HepG2 (cell line): ENCODE measurements at regions not wholly inside any gene's neighbourhood (a gene's known extent, or its start where the extent isn't known, plus 50 kb on each side); places are given as distances from the start of the nearest gene placed in this dataset.

ENCODE experiments used
- ATAC-seq: fragments of 200-7000 bp; cut with Tn5 transposase; 3 replicates; pipeline ENCODE4 v1.9.1; 2020; ENCODE audit warnings: mild to moderate bottlenecking, moderate library complexity
- BruUV-seq: library from RNA; stranded (reverse); fragments of 400-500 nt; replicated peaks from 2 replicates; lab custom pipeline; 2021; lab: Mats Ljungman, UMichigan
- CTCF ChIA-PET: fragments of 300-600 bp; formaldehyde crosslinking; extraction: SDS; loops from one replicate; lab custom pipeline; 2021; ENCODE audit warnings: low total read pairs, inconsistent platforms, low intra/inter-chr PET ratio; lab: Yijun Ruan, JAX
- POLR2A ChIA-PET: fragments of 350-600 bp; sonication (Branson Sonifier 250); formaldehyde crosslinking; loops from one replicate; lab custom pipeline; 2020; ENCODE audit warnings: antibody characterized with exemption, inconsistent platforms; lab: Yijun Ruan, JAX
- DNase-seq: peaks from one replicate; pipeline ENCODE4 v3.0.0-alpha.2; 2015; ENCODE audit warnings: low spot score
- FAIRE-seq: peaks from 3 replicates; lab custom pipeline; 2011; peaks lifted over from hg19 to GRCh38; lab: Jason Lieb, UNC
- H2AFZ ChIP-seq: one replicate; pipeline ENCODE4 v1.6.1; 2011; ENCODE audit warnings: low read length, inconsistent platforms
- H3K27ac ChIP-seq: fragments of 300-600 bp; 3 replicates; pipeline ENCODE4 v1.8.0; 2011; ENCODE audit warnings: mixed run types, mild to moderate bottlenecking, mixed read lengths, low read length, inconsistent platforms; ENCODE audit not compliant: insufficient read depth; ENCODE audit errors: extremely low read length
- H3K27me3 ChIP-seq, 2 experiments: fragments of 200-600 bp in 1 of 2; 2 replicates in 1 of 2; 3 replicates in 1 of 2; pipeline versions ENCODE4 v1.6.0 to v1.8.0; 2011; ENCODE audit warnings: low read length in 2 of 2, mild to moderate bottlenecking in 2 of 2, moderate library complexity in 2 of 2, inconsistent platforms in 1 of 2; ENCODE audit not compliant: insufficient read depth in 2 of 2, control insufficient read depth in 1 of 2
- H3K36me3 ChIP-seq, 2 experiments: fragments of 200-600 bp in 1 of 2; replicated peaks in 1 of 2; 2 replicates in 1 of 2; 3 replicates in 1 of 2; pipeline versions ENCODE4 v1.5.1 to v1.8.0; 2011; ENCODE audit warnings: low read length in 2 of 2, inconsistent platforms in 1 of 2; ENCODE audit not compliant: insufficient read depth in 2 of 2, control insufficient read depth in 1 of 2
- H3K4me1 ChIP-seq: 2 replicates; pipeline ENCODE4 v1.5.1; 2012; ENCODE audit warnings: low read length, inconsistent platforms; ENCODE audit not compliant: insufficient read depth
- H3K4me2 ChIP-seq: 2 replicates; pipeline ENCODE4 v1.6.0; 2011; ENCODE audit warnings: low read depth, low read length, inconsistent platforms
- H3K4me3 ChIP-seq, 3 experiments: fragments of 200-600 bp in 1 of 3; sonication (generic), shearing (Covaris generic) in 1 of 3; replicated peaks in 1 of 3; 2 replicates each; pipeline ENCODE4 v1.5.1; 2011 to 2016; ENCODE audit warnings: low read length in 3 of 3, inconsistent platforms in 2 of 3, low read depth in 2 of 3, mild to moderate bottlenecking in 2 of 3, control low read depth in 1 of 3, mixed read lengths in 1 of 3; ENCODE audit not compliant: insufficient read depth in 1 of 3
- H3K79me2 ChIP-seq: one replicate; pipeline ENCODE4 v1.6.1; 2011; ENCODE audit warnings: low read length, inconsistent platforms; ENCODE audit not compliant: insufficient read depth
- H3K9ac ChIP-seq: 2 replicates; pipeline ENCODE4 v1.6.0; 2011; ENCODE audit warnings: mild to moderate bottlenecking, low read depth, low read length, inconsistent platforms; ENCODE audit not compliant: insufficient read depth
- H3K9me3 ChIP-seq: 2 replicates; pipeline ENCODE4 v1.5.1; 2012; ENCODE audit warnings: mild to moderate bottlenecking, low read length
- H4K20me1 ChIP-seq: 2 replicates; pipeline ENCODE4 v1.6.0; 2011; ENCODE audit warnings: inconsistent platforms, mild to moderate bottlenecking, low read length, moderate library complexity; ENCODE audit not compliant: insufficient read depth
- HDAC2 ChIP-seq: sonication (generic); formaldehyde crosslinking; IDR thresholded peaks from 2 replicates; pipeline ENCODE4 v1.4.0; 2020; ENCODE audit warnings: missing genetic modification reagents
- IKZF1 ChIP-seq: fragments of 450-650 bp; IDR thresholded peaks from 2 replicates; pipeline ENCODE4 v1.7.1; 2016
- IRX3 ChIP-seq: sonication (generic); formaldehyde crosslinking; IDR thresholded peaks from 2 replicates; pipeline ENCODE4 v1.8.1; 2023; ENCODE audit warnings: mild to moderate bottlenecking, low read depth, missing genetic modification reagents, borderline replicate concordance
- SRSF4 ChIP-seq: fragments of 200-400 bp; formaldehyde crosslinking; IDR thresholded peaks from one replicate; pipeline ENCODE4 v1.6.1; 2018; ENCODE audit warnings: mild to moderate bottlenecking, low read depth, low read length, moderate library complexity; ENCODE audit not compliant: poor library complexity, severe bottlenecking
- STAG1 ChIP-seq: sonication (generic); formaldehyde crosslinking; IDR thresholded peaks from 2 replicates; pipeline ENCODE4 v1.4.0; 2020; ENCODE audit warnings: missing genetic modification reagents
- ZNF766 ChIP-seq: sonication (generic); formaldehyde crosslinking; IDR thresholded peaks from 2 replicates; pipeline ENCODE4 v1.5.0; 2020; ENCODE audit warnings: missing genetic modification reagents, borderline replicate concordance
- ZNF879 ChIP-seq: sonication (generic); formaldehyde crosslinking; IDR thresholded peaks from 2 replicates; pipeline ENCODE4 v1.8.1; 2023; ENCODE audit warnings: missing genetic modification reagents
- ZSCAN22 ChIP-seq: sonication (generic); formaldehyde crosslinking; IDR thresholded peaks from 2 replicates; pipeline ENCODE4 v1.4.0; 2020; ENCODE audit warnings: mild to moderate bottlenecking, missing genetic modification reagents
- WGBS: methylation state at CpG from one replicate; pipeline ENCODE4 v1.1.6; 2017; ENCODE audit warnings: low lambda C conversion rate; 5-methylcytosine and 5-hydroxymethylcytosine counted together
- in situ Hi-C: cut with HindIII; loops from 2 replicates; pipeline ENCODE4 v1.10.0; 2017; ENCODE audit warnings: low pct_unique_long_range_greater_than_20kb; ENCODE audit not compliant: extremely low pct_ligation_motif_present
- intact Hi-C: fragments of 100-400 bp; cut with micrococcal nuclease; formaldehyde crosslinking; loops from one replicate; pipeline ENCODE4 v1.10.0; 2022; ENCODE audit not compliant: unreplicated experiment
- TF ChIP-seq, protein P1 (sequence below): sonication (generic); formaldehyde crosslinking; IDR thresholded peaks from 2 replicates; pipeline ENCODE4 v1.9.0; 2021; ENCODE audit warnings: mild to moderate bottlenecking, missing genetic modification reagents

DNA sequence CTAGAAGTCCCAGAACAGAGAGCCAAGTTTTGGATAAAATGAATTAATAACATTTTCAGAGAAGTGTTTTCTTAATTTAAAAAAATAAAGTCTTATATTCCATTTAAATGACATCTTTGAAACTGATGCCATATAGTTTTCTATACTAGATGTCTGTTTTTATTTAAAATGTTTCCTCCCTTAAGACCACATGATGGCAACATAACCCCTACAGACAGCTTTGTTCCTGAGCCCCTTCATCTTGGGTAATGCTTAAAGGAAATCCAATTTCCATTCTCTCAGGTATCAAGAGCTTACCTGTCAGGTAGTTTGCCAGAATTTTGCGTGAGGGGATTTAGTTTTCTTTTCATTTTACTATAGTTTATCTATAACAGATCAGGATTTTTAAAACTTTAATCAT lies 181.4 kb upstream of the UGT8 start:
- FAIRE-seq = no peak

DNA sequence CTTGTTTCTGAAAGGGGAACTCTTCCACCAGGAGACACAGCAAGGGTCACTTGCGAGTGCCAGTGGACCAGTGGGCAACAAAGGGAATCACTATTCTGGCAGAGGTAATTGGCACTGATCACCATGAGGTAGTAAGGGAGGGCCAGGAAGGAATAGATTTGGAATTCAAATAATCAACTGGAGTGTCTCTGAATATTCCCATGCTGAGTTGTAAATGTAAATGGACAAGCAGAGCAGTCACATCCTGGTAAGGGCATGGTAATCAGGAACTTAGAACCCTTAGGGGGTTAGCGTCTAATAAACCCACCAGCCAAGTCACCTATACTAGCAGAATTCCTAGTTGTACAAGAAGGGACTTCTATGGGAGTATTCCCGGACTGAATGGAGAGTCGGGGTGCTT lies 178.5 kb upstream of the UGT8 start:
- WGBS = 17% methylated on average over 3 of the region's 4 CpGs
- intact Hi-C loops = no loop called here
- Histone ChIP-seq H3K4me2 (no peak overlapping the region), H3K27me3 (no peaks in the 10 kb centered on the region), H3K36me3 (no peaks in the 10 kb centered on the region), H3K9me3 (no peaks in the 10 kb centered on the region), H2AFZ (no peak overlapping the region), H3K4me3 (no peak overlapping the region), H3K4me1 (no peaks in the 10 kb centered on the region), H3K27ac (no peak overlapping the region), H3K79me2 (no peaks in the 10 kb centered on the region), H4K20me1 (no peaks in the 10 kb centered on the region), H3K9ac (no peak overlapping the region)
- no TSS peak for BruUV-seq
- no peak for FAIRE-seq
- in situ Hi-C loops = no loop called here
- no peak for ATAC-seq
- DNase-seq = no peak
- POLR2A ChIA-PET = no interaction called here
- TF ChIP-seq IKZF1 (no peak), HDAC2 (no peak), IRX3 (CRISPR knock-in tag) (no peak)
- TF ChIP-seq, protein P1, sequence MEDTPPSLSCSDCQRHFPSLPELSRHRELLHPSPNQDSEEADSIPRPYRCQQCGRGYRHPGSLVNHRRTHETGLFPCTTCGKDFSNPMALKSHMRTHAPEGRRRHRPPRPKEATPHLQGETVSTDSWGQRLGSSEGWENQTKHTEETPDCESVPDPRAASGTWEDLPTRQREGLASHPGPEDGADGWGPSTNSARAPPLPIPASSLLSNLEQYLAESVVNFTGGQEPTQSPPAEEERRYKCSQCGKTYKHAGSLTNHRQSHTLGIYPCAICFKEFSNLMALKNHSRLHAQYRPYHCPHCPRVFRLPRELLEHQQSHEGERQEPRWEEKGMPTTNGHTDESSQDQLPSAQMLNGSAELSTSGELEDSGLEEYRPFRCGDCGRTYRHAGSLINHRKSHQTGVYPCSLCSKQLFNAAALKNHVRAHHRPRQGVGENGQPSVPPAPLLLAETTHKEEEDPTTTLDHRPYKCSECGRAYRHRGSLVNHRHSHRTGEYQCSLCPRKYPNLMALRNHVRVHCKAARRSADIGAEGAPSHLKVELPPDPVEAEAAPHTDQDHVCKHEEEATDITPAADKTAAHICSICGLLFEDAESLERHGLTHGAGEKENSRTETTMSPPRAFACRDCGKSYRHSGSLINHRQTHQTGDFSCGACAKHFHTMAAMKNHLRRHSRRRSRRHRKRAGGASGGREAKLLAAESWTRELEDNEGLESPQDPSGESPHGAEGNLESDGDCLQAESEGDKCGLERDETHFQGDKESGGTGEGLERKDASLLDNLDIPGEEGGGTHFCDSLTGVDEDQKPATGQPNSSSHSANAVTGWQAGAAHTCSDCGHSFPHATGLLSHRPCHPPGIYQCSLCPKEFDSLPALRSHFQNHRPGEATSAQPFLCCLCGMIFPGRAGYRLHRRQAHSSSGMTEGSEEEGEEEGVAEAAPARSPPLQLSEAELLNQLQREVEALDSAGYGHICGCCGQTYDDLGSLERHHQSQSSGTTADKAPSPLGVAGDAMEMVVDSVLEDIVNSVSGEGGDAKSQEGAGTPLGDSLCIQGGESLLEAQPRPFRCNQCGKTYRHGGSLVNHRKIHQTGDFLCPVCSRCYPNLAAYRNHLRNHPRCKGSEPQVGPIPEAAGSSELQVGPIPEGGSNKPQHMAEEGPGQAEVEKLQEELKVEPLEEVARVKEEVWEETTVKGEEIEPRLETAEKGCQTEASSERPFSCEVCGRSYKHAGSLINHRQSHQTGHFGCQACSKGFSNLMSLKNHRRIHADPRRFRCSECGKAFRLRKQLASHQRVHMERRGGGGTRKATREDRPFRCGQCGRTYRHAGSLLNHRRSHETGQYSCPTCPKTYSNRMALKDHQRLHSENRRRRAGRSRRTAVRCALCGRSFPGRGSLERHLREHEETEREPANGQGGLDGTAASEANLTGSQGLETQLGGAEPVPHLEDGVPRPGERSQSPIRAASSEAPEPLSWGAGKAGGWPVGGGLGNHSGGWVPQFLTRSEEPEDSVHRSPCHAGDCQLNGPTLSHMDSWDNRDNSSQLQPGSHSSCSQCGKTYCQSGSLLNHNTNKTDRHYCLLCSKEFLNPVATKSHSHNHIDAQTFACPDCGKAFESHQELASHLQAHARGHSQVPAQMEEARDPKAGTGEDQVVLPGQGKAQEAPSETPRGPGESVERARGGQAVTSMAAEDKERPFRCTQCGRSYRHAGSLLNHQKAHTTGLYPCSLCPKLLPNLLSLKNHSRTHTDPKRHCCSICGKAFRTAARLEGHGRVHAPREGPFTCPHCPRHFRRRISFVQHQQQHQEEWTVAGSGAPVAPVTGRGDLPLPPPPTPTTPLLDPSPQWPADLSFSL (CRISPR knock-in tag) = no peak
- CTCF ChIA-PET = no interaction called here

More for the DNA sequence above, 181.4 kb upstream of the UGT8 start:
- Histone ChIP-seq H3K4me2 (no peak overlapping the region), H3K36me3 (no peaks in the 10 kb centered on the region), H3K27me3 (no peaks in the 10 kb centered on the region), H3K4me1 (no peaks in the 10 kb centered on the region), H3K79me2 (no peaks in the 10 kb centered on the region), H2AFZ (no peak overlapping the region), H4K20me1 (no peaks in the 10 kb centered on the region), H3K9ac (no peak overlapping the region), H3K4me3 (no peak overlapping the region), H3K27ac (no peak overlapping the region), H3K9me3 (no peaks in the 10 kb centered on the region)
- BruUV-seq = no TSS peak
- no peak for TF ChIP-seq ZSCAN22 (CRISPR knock-in tag)
- no peak for TF ChIP-seq SRSF4
- no peak for TF ChIP-seq ZNF766 (CRISPR knock-in tag)
- peak; percentile 16; the same call in 1 of the 2 replicates for TF ChIP-seq STAG1 (CRISPR knock-in tag)
- TF ChIP-seq ZNF879 (CRISPR knock-in tag) = no peak
- WGBS = 6% methylated on average over 1 of the region's 1 CpG
- CTCF ChIA-PET = no interaction called here
- DNase-seq = peak; percentile 2
- POLR2A ChIA-PET = no interaction called here
- intact Hi-C loops (loop anchor here (1.0 kb wide), 1 partner anchor 242 kb away; no protein-coding TSS in a partner anchor), in situ Hi-C loops (no loop called here)
- ATAC-seq = no peak
